K562 (cell line): ENCODE measurements at regions not wholly inside any gene's neighbourhood (a gene's known extent, or its start where the extent isn't known, plus 50 kb on each side); places are given as distances from the start of the nearest gene placed in this dataset.

Source experiments
- AFF1 ChIP-seq, 2 experiments: fragments of 450-650 bp; IDR thresholded peaks; 2 replicates each; pipeline ENCODE4 v1.6.1; 2018; ENCODE audit warnings: mild to moderate bottlenecking in 2 of 2, low read depth in 1 of 2; ENCODE audit not compliant: partially characterized antibody in 2 of 2
- CGGBP1 ChIP-seq: fragments of 250-450 bp; sonication (Bioruptor Pico); IDR thresholded peaks from 2 replicates; pipeline ENCODE4 v1.9.0; 2021; ENCODE audit warnings: mild to moderate bottlenecking
- CREB3 ChIP-seq: fragments of 450-650 bp; conservative IDR thresholded peaks from 2 replicates; pipeline ENCODE4 v1.6.1; 2016; ENCODE audit warnings: missing genetic modification characterization, low read depth, mild to moderate bottlenecking, missing compliant biosample characterization, moderate library complexity
- ELF4 ChIP-seq: fragments of 450-650 bp; formaldehyde crosslinking; IDR thresholded peaks from 2 replicates; pipeline ENCODE4 v1.4.0; 2022; ENCODE audit warnings: missing genetic modification characterization
- EP300 ChIP-seq: IDR thresholded peaks from 2 replicates; pipeline ENCODE4 v1.6.1; 2012; ENCODE audit warnings: low read length, improper control_type of control experiment
- ETV1 ChIP-seq: fragments of 450-650 bp; conservative IDR thresholded peaks from 2 replicates; pipeline ENCODE4 v1.6.1; 2016; ENCODE audit warnings: missing genetic modification characterization, control low read depth, low read depth, missing compliant biosample characterization
- GTF2A2 ChIP-seq: IDR thresholded peaks from 2 replicates; pipeline ENCODE4 v1.6.1; 2016; ENCODE audit warnings: mild to moderate bottlenecking, missing genetic modification characterization, missing compliant biosample characterization
- HBP1 ChIP-seq: fragments of 450-650 bp; formaldehyde crosslinking; IDR thresholded peaks from 2 replicates; pipeline ENCODE4 v1.4.0; 2022; ENCODE audit warnings: missing genetic modification characterization
- HINFP ChIP-seq: fragments of 450-650 bp; conservative IDR thresholded peaks from 2 replicates; pipeline ENCODE4 v1.6.1; 2016; ENCODE audit warnings: missing genetic modification characterization, low read depth, mild to moderate bottlenecking, control low read depth, missing compliant biosample characterization
- KDM5B ChIP-seq: fragments of 200-600 bp; sonication (generic); IDR thresholded peaks from 2 replicates; pipeline ENCODE4 v1.6.1; 2012; ENCODE audit warnings: low read depth, mild to moderate bottlenecking, moderate library complexity, low read length, control low read depth, inconsistent platforms; ENCODE audit not compliant: insufficient replicate concordance
- NR3C1 ChIP-seq: sonication (generic); formaldehyde crosslinking; IDR thresholded peaks from 2 replicates; pipeline ENCODE4 v1.8.1; 2022; ENCODE audit warnings: missing genetic modification reagents
- TAL1 ChIP-seq: fragments of 450-650 bp; IDR thresholded peaks from 2 replicates; pipeline ENCODE4 v1.6.1; 2016; ENCODE audit warnings: mild to moderate bottlenecking
- TBL1XR1 ChIP-seq, 2 experiments: IDR thresholded peaks; 2 replicates each; pipeline ENCODE4 v1.6.1; 2012; ENCODE audit warnings: improper control_type of control experiment in 2 of 2, low read length in 2 of 2, mild to moderate bottlenecking in 1 of 2
- TCF15 ChIP-seq: fragments of 250-450 bp; sonication (Bioruptor Pico); IDR thresholded peaks from 2 replicates; pipeline ENCODE4 v1.8.0; 2022; ENCODE audit warnings: moderate library complexity, mild to moderate bottlenecking, inconsistent platforms
- TCF3 ChIP-seq: sonication (generic); formaldehyde crosslinking; IDR thresholded peaks from 2 replicates; pipeline ENCODE4 v1.4.0; 2020; ENCODE audit warnings: mild to moderate bottlenecking, missing genetic modification reagents
- THRB ChIP-seq: fragments of 450-650 bp; formaldehyde crosslinking; conservative IDR thresholded peaks from 2 replicates; pipeline ENCODE4 v1.4.0; 2022; ENCODE audit warnings: mild to moderate bottlenecking, missing genetic modification characterization
- ZNF511 ChIP-seq: sonication (generic); formaldehyde crosslinking; IDR thresholded peaks from 2 replicates; pipeline ENCODE4 v1.8.0; 2022; ENCODE audit warnings: mild to moderate bottlenecking, missing genetic modification reagents

- no peak for TF ChIP-seq NR3C1
- no peak for TF ChIP-seq ETV1 (tag)
- peak; percentile 68 for TF ChIP-seq TCF3 (CRISPR knock-in tag)
- no peak for TF ChIP-seq HBP1 (CRISPR knock-in tag)
- peak; percentile 48 for TF ChIP-seq EP300
- no peak for TF ChIP-seq THRB (CRISPR knock-in tag)
- no peak for TF ChIP-seq ELF4 (CRISPR knock-in tag)
- no peak for TF ChIP-seq GTF2A2 (tag)
- TF ChIP-seq TAL1 = peak; percentile 80
- TF ChIP-seq AFF1 (IDR thresholded peaks at IDR 0.05; ENCODE audit: low read depth in 1 of 2, partially characterized antibody in 2 of 2) = no peak
- TF ChIP-seq CGGBP1 (CRISPR knock-in tag) = no peak
- TF ChIP-seq TCF15 (CRISPR knock-in tag) = no peak
- TF ChIP-seq HINFP (tag) = no peak
- no peak for TF ChIP-seq KDM5B
- no peak for TF ChIP-seq CREB3 (tag)
- peak in 1 of 2 experiments; percentile 43; a peak in 1 of 4 replicates for TF ChIP-seq TBL1XR1 (IDR thresholded peaks at IDR 0.05; ENCODE audit: low read length in 2 of 2)
- TF ChIP-seq ZNF511 = no peak
These were observed 341.4 kb downstream of the DHRSX start (continued) for GRCh38 chrX:2159393-2159792.
